ENCODE measurements at regions not wholly inside any gene's neighbourhood (a gene's known extent, or its start where the extent isn't known, plus 50 kb on each side); places are given as distances from the start of the nearest gene placed in this dataset.
"Not testable (repeated sequence)": the region's sequence is repeated elsewhere in the genome, so short reads cannot be mapped to it uniquely, and the experiment has no call there.

- ATAC-seq (ENCODE audit: poor library complexity) (no peak), DNase-seq (no peak)
- intact Hi-C loops (cut with DNase I): no loop called here
Measured at GRCh38 chr2:2739231-2739795, 408.2 kb upstream of the MYT1L start.

- intact Hi-C loops (cut with DNase I): no loop called here
Measured at GRCh38 chr2:2738684-2739083, 407.6 kb upstream of the MYT1L start.

GRCh38 chr2:2738276-2738675 lies 407.2 kb upstream of the MYT1L start:
- intact Hi-C loops (cut with DNase I): no loop called here
- no peak for DNase-seq
- no peak for ATAC-seq (ENCODE audit: poor library complexity)

More at GRCh38 chr2:2738684-2739083, 407.6 kb upstream of the MYT1L start:
- DNase-seq (no peak), ATAC-seq (ENCODE audit: poor library complexity) (no peak)

DNA sequence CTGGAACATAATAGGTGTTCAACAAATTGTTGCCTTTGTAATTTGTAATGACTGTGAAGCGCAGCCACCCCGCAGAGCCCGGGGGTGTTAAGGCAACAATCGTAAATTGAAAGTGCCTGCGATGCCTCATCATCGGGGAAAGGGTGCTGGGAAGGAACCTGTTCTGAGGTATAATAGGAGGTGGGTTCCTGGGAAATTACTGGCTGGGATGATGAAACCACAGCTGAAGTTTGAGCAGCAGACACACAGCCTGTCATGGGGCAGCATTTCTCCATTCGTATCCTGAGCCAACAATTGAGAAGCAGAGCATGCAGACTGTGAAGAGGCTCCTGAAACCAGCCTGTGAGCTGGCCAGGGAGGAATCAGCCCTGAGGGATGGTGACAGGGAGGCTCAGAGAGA lies 404.0 kb upstream of the MYT1L start:
- ATAC-seq (ENCODE audit: poor library complexity): no peak
- intact Hi-C loops (cut with DNase I): no loop called here

DNA sequence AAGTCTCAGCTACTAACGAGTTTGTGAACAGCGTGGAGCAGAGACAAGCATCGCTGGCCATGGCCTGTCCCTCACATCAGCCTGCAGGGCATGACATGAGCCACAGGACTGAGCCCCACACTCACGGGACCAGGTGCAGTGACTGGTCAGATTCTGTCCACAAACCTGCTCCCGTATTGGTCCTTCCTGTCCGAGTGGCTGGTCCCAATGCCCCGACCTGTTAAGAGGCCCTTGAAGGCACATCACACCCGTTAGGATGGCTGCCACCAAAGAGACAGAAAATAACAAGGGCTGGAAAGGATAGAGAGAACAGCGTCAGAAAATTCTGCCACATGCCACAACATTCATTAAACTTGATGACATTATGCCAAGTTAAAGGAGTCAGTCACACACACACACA lies 403.2 kb upstream of the MYT1L start:
- no peak for DNase-seq
- no peak for ATAC-seq (ENCODE audit: poor library complexity)
- intact Hi-C loops (cut with DNase I): no loop called here

More for the DNA sequence above, 404.0 kb upstream of the MYT1L start:
- no peak for DNase-seq

DNA sequence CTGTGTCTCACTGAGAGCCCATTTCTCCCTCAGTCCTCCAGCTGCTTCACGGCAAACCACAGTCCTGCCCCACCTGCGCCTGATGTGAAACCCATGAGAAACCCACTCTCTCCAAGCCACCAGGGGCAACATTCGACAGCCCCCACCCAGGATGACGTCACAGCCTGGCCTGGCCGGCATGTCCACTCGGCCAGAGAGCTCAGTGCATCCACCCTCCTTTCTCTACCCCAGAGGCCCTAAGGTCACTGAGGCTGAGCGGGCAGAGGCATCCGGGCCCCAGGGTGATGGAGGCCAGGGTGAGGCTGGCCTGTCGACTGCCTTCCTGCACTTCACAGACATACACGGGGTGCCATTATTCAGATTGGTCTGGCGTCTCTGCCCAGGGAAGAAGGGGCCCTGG lies 402.7 kb upstream of the MYT1L start:
- intact Hi-C loops (cut with DNase I): no loop called here
- no peak for DNase-seq
- ATAC-seq (ENCODE audit: poor library complexity): no peak

- intact Hi-C loops (cut with DNase I): no loop called here
- DNase-seq (no peak), ATAC-seq (ENCODE audit: poor library complexity) (no peak)
Measured at GRCh38 chr2:2732331-2733119, 401.4 kb upstream of the MYT1L start.

- intact Hi-C loops (cut with DNase I): no loop called here
- ATAC-seq (ENCODE audit: poor library complexity): no peak
Measured at GRCh38 chr2:2731816-2732284, 400.8 kb upstream of the MYT1L start.

GRCh38 chr2:2731101-2731815 lies 400.2 kb upstream of the MYT1L start:
- ATAC-seq (ENCODE audit: poor library complexity): no peak
- intact Hi-C loops (cut with DNase I): no loop called here
- no peak for DNase-seq

More at GRCh38 chr2:2731816-2732284, 400.8 kb upstream of the MYT1L start:
- no peak for DNase-seq

DNA sequence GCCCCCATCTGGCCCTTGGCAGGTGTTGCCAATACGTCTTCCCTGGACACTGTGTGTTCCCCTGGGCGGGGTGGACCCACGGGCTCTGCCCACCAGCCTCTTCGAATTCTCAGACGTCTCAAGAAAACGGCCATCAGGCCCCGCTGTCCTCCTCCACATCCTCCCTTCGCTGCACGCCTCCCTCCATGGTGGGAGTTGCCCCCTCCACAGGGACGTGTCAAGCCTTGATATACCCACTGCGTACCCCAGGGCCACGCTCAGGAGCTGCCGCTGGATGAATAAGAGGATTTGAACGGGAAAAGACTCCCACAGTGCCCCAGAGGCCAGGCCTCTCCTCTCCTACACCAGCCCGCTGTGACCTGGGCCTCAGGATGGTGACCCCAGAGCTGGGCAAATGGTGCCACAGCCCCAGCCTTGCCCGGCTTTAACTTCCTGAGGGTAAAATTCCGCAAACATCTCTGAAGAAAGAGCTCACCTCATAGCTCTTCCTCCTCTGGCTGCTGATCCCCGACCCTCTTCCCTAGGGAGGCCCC lies 399.3 kb upstream of the MYT1L start:
- ATAC-seq (ENCODE audit: poor library complexity) (no peak), DNase-seq (no peak)
- intact Hi-C loops (cut with DNase I): no loop called here

DNA sequence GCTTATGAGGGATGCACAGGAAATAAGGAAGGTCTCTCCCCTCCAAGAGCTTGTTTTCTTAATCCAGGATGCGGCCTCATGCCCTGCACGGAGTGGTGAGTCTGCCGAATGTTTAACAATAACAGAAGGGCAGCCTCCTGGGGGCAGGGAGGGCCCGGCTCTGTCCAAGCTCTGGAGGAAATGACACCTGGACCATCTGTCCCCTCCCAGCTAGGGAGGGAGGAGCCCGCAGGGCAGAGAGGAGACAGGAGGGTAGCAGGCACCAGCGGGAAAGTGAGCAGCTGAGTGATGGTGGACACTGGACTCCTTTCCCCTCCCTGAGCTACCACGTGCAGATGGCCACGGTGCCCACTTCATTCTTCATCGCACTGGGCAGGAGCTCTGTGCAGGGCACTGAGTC lies 398.2 kb upstream of the MYT1L start:
- ATAC-seq (ENCODE audit: poor library complexity) (no peak), DNase-seq (no peak)
- intact Hi-C loops (cut with DNase I): no loop called here

- ATAC-seq (ENCODE audit: poor library complexity) (no peak), DNase-seq (no peak)
- intact Hi-C loops (cut with DNase I): no loop called here
Measured at GRCh38 chr2:2728635-2729034, 397.6 kb upstream of the MYT1L start.

DNA sequence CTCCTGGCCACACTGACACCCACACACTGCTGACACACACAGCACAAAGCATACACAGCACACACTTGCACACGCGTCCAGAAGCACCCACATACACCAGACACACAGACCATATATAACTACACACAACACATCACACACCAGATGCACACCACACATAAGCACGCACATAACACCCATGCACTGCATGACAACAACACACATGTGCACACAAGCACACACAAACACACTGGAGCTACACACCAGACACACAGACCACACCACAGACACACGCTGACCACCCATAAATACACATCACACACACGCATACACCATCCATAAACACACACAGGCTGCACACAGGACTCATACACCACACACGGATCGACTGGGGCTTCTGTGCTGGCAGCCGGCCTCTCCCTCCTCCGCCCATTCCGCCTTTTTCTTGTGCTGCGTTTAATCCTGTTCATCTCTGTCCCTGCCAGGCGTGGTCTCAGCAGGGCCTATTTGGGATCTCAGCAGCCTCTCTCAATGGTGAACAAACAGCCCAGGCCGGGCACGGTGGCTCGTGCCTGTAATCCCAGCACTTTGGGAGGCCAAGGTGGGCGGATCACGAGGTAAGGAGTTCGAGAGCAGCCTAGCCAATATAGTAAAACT lies 396.9 kb upstream of the MYT1L start:
- intact Hi-C loops (cut with DNase I): no loop called here
- ATAC-seq (ENCODE audit: poor library complexity) (no peak), DNase-seq (no peak)

DNA sequence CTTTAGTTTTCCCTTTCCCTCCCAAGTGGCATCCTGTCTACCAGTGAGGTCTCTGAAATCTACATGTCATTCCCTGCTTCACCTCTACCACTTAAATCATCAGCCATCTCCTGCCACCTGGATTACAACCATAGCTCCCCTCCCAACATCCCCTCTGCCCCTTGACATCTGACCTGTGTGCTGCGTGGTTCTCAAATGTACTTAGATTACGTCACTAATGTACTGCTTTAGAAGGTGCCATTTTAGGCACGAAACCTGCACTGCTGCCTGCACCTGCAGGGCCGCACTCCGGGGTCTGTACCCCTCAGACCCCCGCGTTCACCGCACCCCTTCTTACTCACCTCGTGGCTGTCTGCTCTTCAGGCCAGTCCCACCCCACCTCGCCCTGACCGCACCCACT lies 395.1 kb upstream of the MYT1L start:
- intact Hi-C loops (cut with DNase I): no loop called here
- DNase-seq (no peak), ATAC-seq (ENCODE audit: poor library complexity) (no peak)

DNA sequence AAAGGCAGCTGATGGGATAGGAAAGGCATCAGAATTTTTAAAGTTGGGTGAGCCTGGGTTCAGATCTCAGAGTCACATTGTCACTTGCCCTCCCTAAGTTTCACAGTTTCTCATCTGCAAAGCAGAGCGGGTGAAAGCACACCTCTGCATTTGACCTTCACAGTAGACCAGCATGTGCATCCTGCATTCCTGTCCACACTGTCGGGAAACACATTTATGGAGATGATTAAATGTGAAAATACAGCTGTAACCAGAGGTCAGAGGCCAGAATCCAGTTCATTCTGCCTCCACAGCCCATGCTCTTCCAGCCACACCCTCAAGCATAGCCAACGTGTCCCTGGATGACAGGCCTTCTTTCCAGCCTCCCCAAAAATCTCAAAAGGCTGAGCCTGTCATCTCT lies 392.0 kb upstream of the MYT1L start:
- DNase-seq (no peak), ATAC-seq (ENCODE audit: poor library complexity) (no peak)
- intact Hi-C loops (cut with DNase I): no loop called here

GRCh38 chr2:2721296-2721835 lies 390.3 kb upstream of the MYT1L start:
- no peak for DNase-seq
- intact Hi-C loops (cut with DNase I): no loop called here
- ATAC-seq (ENCODE audit: poor library complexity): no peak

GRCh38 chr2:2720806-2721205 lies 389.7 kb upstream of the MYT1L start:
- ATAC-seq (ENCODE audit: poor library complexity); intact Hi-C loops (cut with DNase I); DNase-seq: not testable (repeated sequence)

DNA sequence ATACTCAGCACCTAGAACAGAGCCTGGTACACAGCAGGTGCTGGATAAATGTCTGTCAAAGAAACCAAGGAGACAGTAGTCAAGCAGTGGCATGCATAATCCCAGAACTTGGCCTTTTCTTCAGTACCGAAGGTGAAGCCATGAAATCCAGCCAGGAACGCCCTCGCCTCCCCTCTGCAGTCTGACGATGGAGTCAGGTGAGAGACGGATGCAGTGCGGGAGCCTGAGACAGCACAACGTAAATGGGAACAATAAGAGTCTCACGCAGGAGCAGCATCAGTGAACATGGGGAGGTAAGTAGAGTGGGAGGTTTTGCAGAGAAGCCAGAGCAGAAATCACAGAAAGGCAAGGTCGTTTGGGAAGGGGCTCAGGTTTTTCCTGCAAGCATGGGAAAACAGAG lies 389.3 kb upstream of the MYT1L start:
- intact Hi-C loops (cut with DNase I): no loop called here
- ATAC-seq (ENCODE audit: poor library complexity): no peak
- no peak for DNase-seq

- intact Hi-C loops (cut with DNase I): no loop called here
- DNase-seq: no peak
- no peak for ATAC-seq (ENCODE audit: poor library complexity)
Measured at GRCh38 chr2:2719781-2720180, 388.7 kb upstream of the MYT1L start.
